ENCODE measurements at regions not wholly inside any gene's neighbourhood (a gene's known extent, or its start where the extent isn't known, plus 50 kb on each side); places are given as distances from the start of the nearest gene placed in this dataset.

DNA sequence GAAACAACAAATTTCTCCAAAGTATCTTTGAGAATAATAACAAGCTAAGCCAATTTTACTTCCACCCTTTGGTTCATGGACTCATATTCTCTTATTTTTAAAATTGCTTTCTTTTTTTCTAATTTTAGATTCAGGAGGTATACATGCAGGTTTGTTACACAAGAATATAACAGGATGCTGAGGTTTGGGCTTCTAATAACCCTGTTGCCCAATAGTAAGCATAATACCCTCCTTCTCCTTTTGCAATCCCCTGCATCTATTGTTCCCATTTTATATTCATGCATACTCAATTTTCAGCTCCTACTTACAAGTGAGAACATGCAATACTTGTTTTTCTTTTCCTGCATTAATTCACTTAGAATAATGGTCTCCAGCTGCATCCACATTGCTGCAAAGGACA lies 202.3 kb upstream of the FSTL5 start:
- no peak overlapping the region for H3K4me3 ChIP-seq (ENCODE audit: low read depth, poor library complexity, severe bottlenecking)
- no peak for DNase-seq (ENCODE audit: low spot score in 2 of 2)
- intact Hi-C loops (cut with DNase I; ENCODE audit: low total_unique reads), result no loop called here
- TF ChIP-seq CTCF (IDR thresholded peaks at IDR 0.05) (no peak), POLR2A (IDR thresholded peaks at IDR 0.05) (no peak)

DNA sequence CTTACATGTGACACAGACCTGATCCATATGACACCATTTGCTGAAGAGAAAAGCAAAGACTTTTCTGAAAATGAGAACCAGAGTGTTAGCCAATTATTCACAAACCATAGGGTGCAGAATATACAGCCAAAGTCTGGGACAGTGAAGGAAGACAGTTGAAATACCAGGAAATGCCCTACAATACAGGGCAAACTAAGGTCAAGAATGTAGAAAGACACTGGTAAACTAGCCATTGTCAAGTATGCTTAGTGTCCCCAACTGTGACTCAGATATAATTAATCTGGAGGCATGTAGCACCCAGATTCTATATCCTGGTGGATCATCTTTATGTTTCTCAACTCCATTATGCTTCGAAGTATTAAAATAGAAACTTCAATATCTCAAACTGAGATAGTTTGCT lies 200.9 kb upstream of the FSTL5 start:
- TF ChIP-seq POLR2A (IDR thresholded peaks at IDR 0.05) (no peak), CTCF (IDR thresholded peaks at IDR 0.05) (no peak)

GRCh38 chr4:162360369-162361149 lies 196.8 kb upstream of the FSTL5 start:
- intact Hi-C loops (cut with DNase I; ENCODE audit: low total_unique reads), result no loop called here
- 89 to 92% methylated on average over 4 of the region's 4 CpGs for WGBS, 2 donors

More for the DNA sequence above, 200.9 kb upstream of the FSTL5 start:
- no peak overlapping the region for H3K4me3 ChIP-seq (ENCODE audit: low read depth, poor library complexity, severe bottlenecking)
- intact Hi-C loops (cut with DNase I; ENCODE audit: low total_unique reads), result no loop called here
- 71 to 79% methylated on average over 1 of the region's 1 CpG for WGBS, 2 donors
- no peak for DNase-seq (ENCODE audit: low spot score in 2 of 2)

DNA sequence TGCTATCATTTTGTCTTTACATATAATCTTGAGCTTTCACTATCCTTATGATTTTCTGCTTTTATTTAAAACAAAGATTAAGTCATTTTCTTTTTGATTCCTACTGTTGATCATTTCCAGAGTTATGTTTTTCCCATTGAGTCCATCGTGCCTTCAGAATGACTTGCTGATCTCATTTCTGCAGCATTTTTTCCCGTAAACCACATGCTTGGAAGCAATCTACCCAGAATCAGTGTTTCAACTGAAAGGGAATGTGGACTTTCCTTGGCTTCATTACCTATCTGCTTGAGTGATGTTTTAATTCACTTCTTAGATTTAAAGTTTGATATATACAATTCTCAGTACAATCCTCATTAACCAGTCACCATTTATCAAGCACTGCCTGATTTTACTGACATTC lies 192.4 kb upstream of the FSTL5 start:
- WGBS, 2 donors, result 25 to 29% methylated on average over 2 of the region's 2 CpGs
- intact Hi-C loops (cut with DNase I; ENCODE audit: low total_unique reads), result no loop called here
- TF ChIP-seq POLR2A (IDR thresholded peaks at IDR 0.05) (no peak), CTCF (IDR thresholded peaks at IDR 0.05) (no peak)
- H3K4me3 ChIP-seq (ENCODE audit: low read depth, poor library complexity, severe bottlenecking), result no peak overlapping the region
- no peak for DNase-seq (ENCODE audit: low spot score in 2 of 2)

More at GRCh38 chr4:162360369-162361149, 196.8 kb upstream of the FSTL5 start:
- no peak for TF ChIP-seq CTCF (IDR thresholded peaks at IDR 0.05)
- no peak for TF ChIP-seq POLR2A (IDR thresholded peaks at IDR 0.05)
- no peak for DNase-seq (ENCODE audit: low spot score in 2 of 2)
- no peak overlapping the region for H3K4me3 ChIP-seq (ENCODE audit: low read depth, poor library complexity, severe bottlenecking)

- intact Hi-C loops (cut with DNase I; ENCODE audit: low total_unique reads), result no loop called here
- WGBS, 2 donors, result 78 to 92% methylated on average over 1 of the region's 1 CpG
- no peak overlapping the region for H3K4me3 ChIP-seq (ENCODE audit: low read depth, poor library complexity, severe bottlenecking)
- DNase-seq (ENCODE audit: low spot score in 2 of 2), result no peak
- no peak for TF ChIP-seq POLR2A (IDR thresholded peaks at IDR 0.05)
- no peak for TF ChIP-seq CTCF (IDR thresholded peaks at IDR 0.05)
Measured at GRCh38 chr4:162352580-162353107, 188.8 kb upstream of the FSTL5 start.
